Right hindlimb (tissue), 1 donor: ENCODE measurements at regions not wholly inside any gene's neighbourhood (a gene's known extent, or its start where the extent isn't known, plus 50 kb on each side); places are given as distances from the start of the nearest gene placed in this dataset.

Experiments used
- DNase-seq: peaks from one replicate; pipeline ENCODE4 v3.0.0-alpha.2; 2018

DNA sequence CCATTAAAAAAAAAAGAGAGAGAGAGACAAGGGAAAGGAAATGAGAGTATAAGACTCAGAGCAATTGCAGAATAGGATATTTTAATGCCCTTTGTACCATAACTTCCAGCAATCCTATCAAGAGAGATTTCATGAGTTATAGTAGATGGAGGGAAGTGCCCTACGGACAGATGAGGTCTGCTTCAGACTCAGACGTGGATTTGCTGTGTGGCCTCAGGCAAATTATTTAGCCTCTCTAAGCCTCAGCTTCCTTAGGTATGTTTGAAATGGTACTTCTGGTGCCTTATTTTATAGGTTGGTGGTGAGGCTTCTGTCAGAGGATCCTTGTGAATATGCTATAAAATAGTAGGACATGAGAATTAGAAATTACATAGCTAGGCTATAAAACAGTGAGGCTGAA, 448.2 kb downstream of the EDEM1 start:
- DNase-seq = no peak

GRCh38 chr3:5638550-5638949, 451.0 kb downstream of the EDEM1 start:
- DNase-seq = no peak

DNA sequence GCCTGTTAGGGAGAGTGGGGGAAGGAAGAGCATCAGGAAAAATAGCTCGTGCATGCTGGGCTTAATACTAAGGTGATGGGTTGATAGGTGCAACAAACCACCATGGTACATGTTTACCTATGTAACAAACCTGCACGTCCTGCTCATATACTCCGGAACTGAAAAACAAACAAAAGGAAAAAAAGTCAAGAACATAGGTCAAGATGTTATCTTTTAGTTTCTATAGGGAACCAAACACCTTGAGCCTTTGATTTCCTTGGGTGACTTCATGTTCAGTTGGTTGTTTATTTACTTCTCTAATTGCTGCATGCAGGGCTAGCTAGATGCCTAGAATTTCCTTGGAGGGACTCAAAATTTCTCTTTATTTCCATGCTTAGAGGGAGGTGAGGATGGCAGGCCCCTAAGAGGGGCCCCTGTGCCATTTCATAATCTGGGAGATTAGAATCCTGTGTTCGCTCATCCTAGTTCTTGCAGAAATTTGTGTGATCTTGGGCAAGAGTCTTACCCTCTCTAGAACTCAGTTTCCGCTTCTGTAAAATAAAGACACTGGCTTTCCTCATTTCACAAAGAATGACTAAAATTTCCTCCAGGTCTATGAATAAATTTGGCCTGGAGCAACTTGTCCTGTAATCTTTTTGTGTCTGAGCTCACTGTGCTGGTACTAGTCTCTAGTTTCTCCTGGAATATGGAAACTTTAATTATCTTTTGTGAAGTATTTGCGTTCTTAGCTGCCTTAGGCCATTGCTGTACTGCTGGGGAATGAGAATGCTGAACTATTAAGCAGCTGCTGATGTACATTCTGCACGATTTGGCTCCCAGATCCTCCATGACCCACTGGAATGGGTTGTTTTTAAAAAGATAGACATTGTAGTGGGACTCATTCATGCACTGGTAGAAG, 457.5 kb downstream of the EDEM1 start:
- no peak for DNase-seq

GRCh38 chr3:5645692-5646410, 458.3 kb downstream of the EDEM1 start:
- no peak for DNase-seq

GRCh38 chr3:5650303-5650702, 462.8 kb downstream of the EDEM1 start:
- no peak for DNase-seq

DNA sequence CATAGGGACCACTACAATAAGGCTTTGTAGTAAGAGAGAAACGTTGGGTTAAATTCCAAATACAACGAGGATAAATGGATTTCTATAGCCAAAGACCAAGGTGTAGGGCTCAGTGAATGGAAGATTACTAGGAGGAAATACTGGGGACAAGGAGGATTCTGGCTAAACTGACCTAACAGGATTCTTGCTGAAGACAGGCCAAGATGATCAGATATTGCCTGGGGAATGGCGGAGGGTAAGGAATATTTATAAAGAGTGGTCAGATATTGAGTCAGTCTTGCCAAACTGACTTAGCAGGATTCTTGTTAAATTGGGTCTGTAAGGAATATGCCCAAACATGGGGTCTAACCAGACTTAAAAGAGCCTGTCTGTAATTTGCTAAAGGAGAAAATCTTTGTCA, 463.8 kb downstream of the EDEM1 start:
- DNase-seq = no peak

GRCh38 chr3:5653426-5654143, 466.1 kb downstream of the EDEM1 start:
- no peak for DNase-seq

DNA sequence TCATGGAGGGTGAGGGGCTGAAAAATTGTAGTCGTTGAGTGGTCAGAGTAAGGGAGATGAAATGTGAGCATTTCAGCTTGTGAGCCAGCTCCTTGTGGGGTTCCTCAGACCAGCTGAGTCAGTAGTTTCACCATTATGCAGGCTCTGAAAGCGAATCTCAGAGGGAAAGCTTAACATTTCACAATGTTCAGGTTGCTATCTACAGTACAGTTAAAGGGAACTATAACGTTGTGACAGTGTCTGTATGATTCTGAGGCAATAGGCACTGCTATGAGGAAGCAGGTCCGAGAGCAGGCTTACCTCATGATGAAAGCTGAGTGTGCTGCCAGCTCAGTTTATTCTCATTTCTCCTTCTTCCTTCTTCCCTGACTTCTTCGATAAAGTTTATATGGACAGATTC, 469.6 kb downstream of the EDEM1 start:
- DNase-seq = no peak

DNA sequence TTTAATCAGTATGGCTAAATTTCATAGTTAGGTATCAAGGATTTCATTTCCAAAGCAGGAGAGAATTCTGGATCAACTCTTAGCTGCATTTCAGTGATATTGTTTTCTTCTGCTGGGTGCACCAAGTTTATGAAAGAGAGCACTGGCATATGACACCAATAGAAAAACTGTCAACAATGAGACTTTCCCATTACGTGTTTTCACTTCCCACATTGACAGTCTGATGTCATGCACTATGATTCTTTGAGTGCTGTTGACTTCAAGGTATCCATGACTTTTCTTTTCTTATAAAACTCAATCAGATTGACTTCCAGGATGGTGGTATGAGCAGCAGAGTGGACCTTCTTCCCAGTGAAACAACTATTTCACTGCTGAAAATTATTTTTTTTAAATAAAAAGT, 476.1 kb downstream of the EDEM1 start:
- no peak for DNase-seq

- DNase-seq = no peak
Measured at GRCh38 chr3:5666455-5666854, 478.9 kb downstream of the EDEM1 start.

DNA sequence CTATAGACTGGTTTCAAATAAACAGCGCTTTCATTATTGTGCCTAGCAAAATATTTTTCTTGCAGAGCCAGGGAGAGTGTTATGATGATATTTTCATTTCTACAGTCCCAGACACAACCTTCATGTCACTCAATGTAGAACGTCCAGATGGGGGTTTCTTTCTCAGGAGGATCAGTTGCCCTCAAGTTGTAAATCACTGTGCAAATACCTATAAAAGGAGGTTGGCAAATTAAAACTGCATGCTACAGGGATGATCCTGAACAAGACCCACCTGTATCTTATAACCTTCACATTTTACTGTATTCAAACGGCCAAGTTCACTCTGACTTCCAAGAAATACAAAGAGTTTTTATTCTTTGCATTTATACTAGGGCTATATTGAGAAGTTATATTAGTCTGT, 486.0 kb downstream of the EDEM1 start:
- DNase-seq = no peak

DNA sequence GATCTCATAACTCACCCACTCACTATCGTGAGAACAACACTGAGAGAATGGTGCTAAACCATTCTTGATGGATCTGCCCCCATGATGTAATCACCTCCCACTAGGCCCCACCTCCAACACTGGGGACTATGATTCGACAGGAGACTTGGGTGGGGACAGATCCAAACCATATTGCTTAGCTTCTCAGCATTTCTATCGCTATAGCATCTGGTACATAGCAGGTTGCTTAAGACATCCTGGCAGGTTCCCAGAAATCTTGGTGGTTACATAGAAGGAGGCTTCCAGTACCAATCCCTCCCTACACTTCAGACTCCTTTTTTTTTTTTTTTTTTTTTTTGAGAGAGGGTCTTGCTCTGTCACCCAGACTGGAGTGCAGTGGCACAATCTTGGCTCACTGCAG, 487.8 kb downstream of the EDEM1 start:
- no peak for DNase-seq

GRCh38 chr3:5677555-5677954, 490.0 kb downstream of the EDEM1 start:
- no peak for DNase-seq

DNA sequence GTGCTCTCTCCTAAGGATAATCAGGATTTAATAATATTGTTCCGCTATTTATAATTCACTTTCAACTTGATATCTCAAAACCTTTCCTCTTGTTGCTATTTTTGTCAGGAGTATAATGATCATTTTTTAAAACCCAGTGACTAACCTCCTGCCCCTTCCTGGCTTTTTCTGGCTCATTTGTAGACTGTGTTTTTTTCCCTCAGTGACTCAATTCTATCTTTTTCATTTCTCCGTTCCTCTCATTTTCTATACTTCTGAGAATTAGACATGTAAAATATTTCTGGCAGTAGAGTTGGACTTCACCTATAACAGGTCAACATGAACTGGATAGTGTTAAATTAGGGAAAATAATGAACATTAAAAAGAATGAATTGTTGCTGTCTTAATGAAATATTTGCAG, 490.7 kb downstream of the EDEM1 start:
- DNase-seq = no peak

- DNase-seq = no peak
Measured at GRCh38 chr3:5678844-5679243, 491.3 kb downstream of the EDEM1 start.

DNA sequence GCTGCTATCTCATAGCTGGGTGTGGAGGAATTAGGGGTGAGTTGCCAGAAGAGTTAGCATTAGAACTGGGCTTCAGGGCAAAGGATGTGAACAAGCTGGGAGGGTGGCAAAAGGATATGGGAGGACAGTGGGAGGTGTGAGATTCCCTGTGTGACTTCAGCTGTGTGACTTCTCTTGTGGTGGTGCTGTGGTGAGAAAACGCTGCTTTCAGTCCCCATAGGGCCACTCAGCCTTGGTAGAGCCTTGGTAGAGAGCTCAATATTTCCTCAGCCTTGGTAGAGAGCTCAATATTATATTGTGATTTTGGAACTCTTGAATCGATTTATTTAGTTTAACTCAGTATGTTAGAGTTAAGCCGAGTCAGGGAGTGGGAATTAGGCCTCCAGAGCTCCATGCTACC, 499.7 kb downstream of the EDEM1 start:
- no peak for DNase-seq

- no peak for DNase-seq
Measured at GRCh38 chr3:5690490-5690889, 503.0 kb downstream of the EDEM1 start.

DNA sequence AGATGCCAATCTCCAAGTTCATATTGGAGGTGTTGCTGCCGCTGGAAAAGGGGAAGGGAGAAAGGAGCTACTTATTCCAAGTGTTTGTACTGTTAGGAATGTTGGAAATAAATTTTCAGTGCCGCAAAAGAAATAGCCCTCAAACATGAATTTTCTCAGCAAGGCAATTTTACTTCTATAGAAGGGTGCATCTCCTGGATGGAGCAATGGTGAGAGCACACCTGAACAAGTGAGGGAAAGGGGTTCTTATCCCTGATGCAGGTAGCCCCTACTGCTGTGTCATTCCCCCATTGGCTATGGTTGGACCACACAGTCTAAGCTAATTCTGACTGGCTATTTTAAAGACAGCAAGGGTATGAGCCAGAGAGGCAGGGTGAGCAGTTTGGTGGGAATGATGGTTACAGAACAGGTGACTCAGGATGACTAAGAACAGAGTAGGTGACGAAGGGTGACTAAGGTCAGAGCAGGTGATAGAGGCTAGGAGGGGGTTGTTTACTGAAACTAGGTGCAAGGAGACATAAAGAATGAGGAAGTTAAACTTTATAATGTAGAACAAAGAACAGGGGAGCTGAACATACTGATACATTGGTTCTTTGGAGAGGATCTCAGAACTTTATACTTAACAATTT, 503.5 kb downstream of the EDEM1 start:
- no peak for DNase-seq

- DNase-seq = no peak
Measured at GRCh38 chr3:5692446-5692845, 504.9 kb downstream of the EDEM1 start.

DNA sequence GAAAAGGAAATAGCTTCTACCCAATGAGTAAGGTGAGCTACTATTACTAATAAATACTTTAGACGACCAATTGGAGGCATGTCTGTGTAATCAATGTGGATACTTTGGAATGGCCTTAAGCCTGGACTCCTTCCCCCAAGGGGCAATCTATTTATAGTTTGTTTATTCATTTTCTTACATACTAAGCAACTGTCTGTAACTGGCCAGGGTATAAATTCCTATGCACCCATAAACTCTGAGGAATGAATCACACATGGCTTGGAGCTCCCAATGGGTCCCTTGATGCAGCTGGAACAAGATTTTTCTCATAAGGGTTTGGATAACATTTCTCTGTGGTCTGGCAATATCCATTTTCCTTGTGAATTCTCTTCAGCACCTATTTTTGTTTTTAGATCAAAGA, 506.8 kb downstream of the EDEM1 start:
- no peak for DNase-seq

DNA sequence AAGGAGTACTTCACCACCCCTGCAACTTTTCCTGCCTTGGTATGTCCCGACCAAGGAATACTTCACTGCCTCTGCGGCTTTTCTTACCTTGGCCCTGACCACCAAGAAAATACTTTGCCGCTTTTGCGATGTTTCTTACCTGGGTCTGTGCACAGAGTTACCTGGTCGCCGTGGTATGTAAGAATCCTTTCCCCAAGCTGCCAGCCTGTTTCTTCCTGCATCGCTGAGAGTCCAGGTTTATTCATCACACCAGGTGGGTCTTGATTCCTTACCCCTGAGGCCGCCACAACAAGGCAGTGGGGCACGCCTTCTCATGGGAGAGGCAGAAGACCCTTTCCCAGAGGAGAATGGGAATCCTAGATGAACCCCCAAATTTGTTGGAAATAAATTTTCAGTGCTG, 511.3 kb downstream of the EDEM1 start:
- DNase-seq = no peak

DNA sequence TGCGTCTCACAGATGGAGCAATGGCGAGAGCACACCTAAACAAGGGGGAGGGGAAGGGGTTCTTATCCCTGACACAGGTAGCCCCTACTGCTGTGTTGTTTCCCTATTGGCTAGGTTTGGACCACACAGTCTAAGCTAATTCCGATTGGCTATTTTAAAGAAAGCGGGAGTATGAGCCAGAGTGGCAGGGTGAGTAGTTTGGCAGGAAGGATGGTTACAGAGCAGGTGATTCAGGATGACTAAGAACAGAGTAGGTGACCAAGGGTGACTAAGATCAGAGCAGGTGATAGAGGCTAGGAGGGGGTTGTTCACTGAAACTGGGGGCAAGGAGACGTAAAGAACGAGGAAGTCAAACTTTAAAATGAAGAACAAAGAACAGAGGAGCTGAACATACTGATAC, 511.8 kb downstream of the EDEM1 start:
- no peak for DNase-seq

DNA sequence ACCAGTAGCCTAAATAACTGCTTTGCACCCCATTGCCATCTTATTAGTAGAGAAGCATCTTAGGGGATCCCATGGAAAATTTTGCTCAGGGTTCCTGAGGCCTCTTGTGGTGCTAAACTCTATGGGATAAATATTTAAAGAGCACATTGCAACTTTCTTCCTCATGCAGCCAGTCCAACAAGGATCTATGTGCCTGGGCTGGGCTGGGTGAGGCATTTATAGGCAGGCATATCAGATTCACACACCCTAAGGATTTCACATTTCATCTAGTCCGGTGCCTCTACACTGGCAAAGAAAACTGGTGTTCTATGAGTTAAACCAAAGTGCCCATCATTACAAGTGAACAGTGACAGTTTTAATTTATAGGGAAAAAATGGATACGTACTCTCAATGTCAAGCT, 512.3 kb downstream of the EDEM1 start:
- no peak for DNase-seq
